ENCODE measurements at regions not wholly inside any gene's neighbourhood (a gene's known extent, or its start where the extent isn't known, plus 50 kb on each side); places are given as distances from the start of the nearest gene placed in this dataset.
A peak's percentile ranks its signal among the peaks of the same experiment; 100 is the strongest.

DNA sequence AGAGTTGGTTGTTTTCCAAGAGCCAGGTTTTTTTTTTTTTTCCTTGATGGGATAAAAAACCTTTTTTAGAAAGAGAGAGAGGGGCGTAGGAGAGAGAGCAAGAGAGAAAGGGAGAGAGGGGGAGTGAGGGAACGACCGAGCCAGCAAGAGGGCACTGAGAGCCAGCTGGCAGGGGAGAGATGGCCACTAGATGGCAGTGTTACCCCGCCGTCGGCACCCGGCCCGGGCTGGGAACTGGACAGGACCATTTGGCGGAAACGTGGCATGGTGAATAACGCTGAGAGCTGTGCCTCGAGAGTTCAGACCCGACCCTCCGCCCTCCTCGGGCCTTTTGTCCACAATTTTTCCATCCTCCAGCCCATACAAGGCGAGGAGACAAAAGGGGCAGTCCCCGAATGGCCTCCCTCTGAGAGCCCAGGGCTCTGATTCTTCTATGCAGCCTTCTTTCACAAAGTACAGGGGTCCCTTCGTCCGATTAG, 286.7 kb upstream of the VRK2 start:
- Histone ChIP-seq H3K4me1 (peaks cover 0 to 14% (median 9%) of the 10 kb centered on the region in 4 donors), H3K27me3 (no peaks in the 10 kb centered on the region), H3K36me3 (no peaks in the 10 kb centered on the region), H3K4me3 (peak overlapping the region in 3 of 4 donors; percentile 9 to 26 (median 21)), H3K9me3 (no peaks in the 10 kb centered on the region), H3K27ac (no peak overlapping the region)
- intact Hi-C loops (cut with DNase I), result no loop called here
- DNase-seq, result peak; percentile 90
- TF ChIP-seq EP300 (IDR thresholded peaks at IDR 0.05), result no peak
- no peak for TF ChIP-seq POLR2AphosphoS5 (IDR thresholded peaks at IDR 0.05)
- TF ChIP-seq, protein P1, sequence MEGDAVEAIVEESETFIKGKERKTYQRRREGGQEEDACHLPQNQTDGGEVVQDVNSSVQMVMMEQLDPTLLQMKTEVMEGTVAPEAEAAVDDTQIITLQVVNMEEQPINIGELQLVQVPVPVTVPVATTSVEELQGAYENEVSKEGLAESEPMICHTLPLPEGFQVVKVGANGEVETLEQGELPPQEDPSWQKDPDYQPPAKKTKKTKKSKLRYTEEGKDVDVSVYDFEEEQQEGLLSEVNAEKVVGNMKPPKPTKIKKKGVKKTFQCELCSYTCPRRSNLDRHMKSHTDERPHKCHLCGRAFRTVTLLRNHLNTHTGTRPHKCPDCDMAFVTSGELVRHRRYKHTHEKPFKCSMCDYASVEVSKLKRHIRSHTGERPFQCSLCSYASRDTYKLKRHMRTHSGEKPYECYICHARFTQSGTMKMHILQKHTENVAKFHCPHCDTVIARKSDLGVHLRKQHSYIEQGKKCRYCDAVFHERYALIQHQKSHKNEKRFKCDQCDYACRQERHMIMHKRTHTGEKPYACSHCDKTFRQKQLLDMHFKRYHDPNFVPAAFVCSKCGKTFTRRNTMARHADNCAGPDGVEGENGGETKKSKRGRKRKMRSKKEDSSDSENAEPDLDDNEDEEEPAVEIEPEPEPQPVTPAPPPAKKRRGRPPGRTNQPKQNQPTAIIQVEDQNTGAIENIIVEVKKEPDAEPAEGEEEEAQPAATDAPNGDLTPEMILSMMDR (IDR thresholded peaks at IDR 0.05), result peak; percentile 60 to 93 (median 70)
- WGBS, 2 donors, result 2% methylated on average over 19 of the region's 19 CpGs

DNA sequence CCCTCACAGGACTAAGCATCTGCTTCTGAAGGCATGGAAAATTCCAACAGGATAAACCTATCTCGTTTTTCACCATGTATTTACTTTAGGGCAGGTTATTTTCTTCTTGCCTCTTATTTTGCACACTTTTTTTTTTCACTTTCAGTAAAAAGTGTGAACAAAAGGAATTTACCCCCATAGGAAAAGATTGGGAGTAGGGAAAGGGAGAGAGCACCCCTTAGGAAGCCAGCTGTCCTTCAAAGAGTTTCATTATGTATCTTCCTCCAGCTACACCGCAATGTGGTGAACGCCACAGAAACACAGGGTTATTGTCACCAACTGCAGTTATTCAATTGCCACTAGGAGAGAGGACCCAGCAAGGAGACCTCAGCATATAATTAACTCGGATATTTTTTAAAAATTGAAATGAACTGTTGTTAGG, 286.2 kb upstream of the VRK2 start:
- TF ChIP-seq POLR2AphosphoS5 (IDR thresholded peaks at IDR 0.05), result no peak
- no peak for TF ChIP-seq POLR2A (IDR thresholded peaks at IDR 0.05)
- no peak for TF ChIP-seq EP300 (IDR thresholded peaks at IDR 0.05)
- TF ChIP-seq, protein P1 (IDR thresholded peaks at IDR 0.05), result no peak
- Histone ChIP-seq H3K9me3 (no peaks in the 10 kb centered on the region), H3K27ac (no peak overlapping the region), H3K27me3 (no peaks in the 10 kb centered on the region), H3K4me1 (peaks cover 0 to 14% (median 9%) of the 10 kb centered on the region in 4 donors), H3K4me3 (peak overlapping the region in 2 of 4 donors; percentile 21 to 26), H3K36me3 (no peaks in the 10 kb centered on the region)
- intact Hi-C loops (cut with DNase I), result no loop called here
- WGBS, 2 donors, result 29 to 56% methylated on average over 4 of the region's 4 CpGs
- DNase-seq, result no peak

DNA sequence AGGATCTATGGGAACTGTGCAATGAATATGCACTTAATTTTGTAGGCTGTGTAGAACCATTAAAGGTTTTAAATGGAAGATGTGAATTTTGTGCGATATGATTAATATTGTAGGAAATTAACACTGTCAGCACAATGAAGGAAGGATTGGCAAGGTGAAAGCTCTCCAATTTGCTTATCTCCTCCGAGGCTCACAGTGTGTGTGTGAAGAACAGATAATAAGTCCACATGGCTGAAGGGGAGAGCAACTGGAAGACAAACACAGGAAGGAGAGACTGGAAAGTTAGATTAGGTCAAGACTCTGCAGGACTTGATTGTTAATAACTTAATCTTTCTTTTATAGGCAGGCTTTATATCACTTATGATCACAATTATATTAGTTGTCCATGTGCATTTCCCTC, 269.7 kb upstream of the VRK2 start:
- Histone ChIP-seq H3K4me1 (no peaks in the 10 kb centered on the region), H3K4me3 (no peak overlapping the region), H3K27me3 (no peaks in the 10 kb centered on the region), H3K9me3 (no peaks in the 10 kb centered on the region), H3K36me3 (no peaks in the 10 kb centered on the region), H3K27ac (no peak overlapping the region)
- no peak for TF ChIP-seq POLR2A (IDR thresholded peaks at IDR 0.05)
- TF ChIP-seq, protein P1 (IDR thresholded peaks at IDR 0.05), result no peak
- TF ChIP-seq POLR2AphosphoS5 (IDR thresholded peaks at IDR 0.05), result no peak
- WGBS, 2 donors, result 50 to 81% methylated on average over 2 of the region's 2 CpGs
- intact Hi-C loops (cut with DNase I), result no loop called here
- no peak for DNase-seq

DNA sequence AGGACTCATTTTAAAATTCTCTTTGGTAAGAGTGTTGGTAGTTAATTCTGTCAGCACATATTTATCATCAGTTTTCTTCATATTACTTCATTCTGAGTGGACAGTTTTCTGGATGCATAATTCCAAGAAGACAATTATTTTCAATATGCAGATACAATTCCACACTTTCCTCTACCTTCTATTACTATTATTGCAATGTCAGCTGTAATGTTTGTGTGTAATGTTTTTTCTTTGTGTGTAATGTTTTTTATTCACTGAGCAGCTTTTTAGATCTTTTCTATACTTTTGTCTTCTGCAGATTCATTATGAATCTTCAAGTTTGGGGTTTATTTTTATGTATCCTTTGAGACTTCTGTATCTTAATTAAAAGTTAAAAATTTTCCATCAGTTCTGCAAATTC, 264.0 kb upstream of the VRK2 start:
- H3K9me3 ChIP-seq, result no peaks in the 10 kb centered on the region

More for the DNA sequence above, 264.0 kb upstream of the VRK2 start:
- Histone ChIP-seq H3K27ac (no peak overlapping the region), H3K36me3 (no peaks in the 10 kb centered on the region), H3K4me1 (no peaks in the 10 kb centered on the region), H3K27me3 (no peaks in the 10 kb centered on the region), H3K4me3 (no peak overlapping the region)
- no peak for DNase-seq
- TF ChIP-seq, protein P1 (IDR thresholded peaks at IDR 0.05), result no peak
- TF ChIP-seq POLR2A (IDR thresholded peaks at IDR 0.05) (no peak), EP300 (IDR thresholded peaks at IDR 0.05) (no peak), POLR2AphosphoS5 (IDR thresholded peaks at IDR 0.05) (no peak)
- intact Hi-C loops (cut with DNase I), result no loop called here
